Smooth muscle cell (in vitro differentiated cells): ENCODE measurements at regions not wholly inside any gene's neighbourhood (a gene's known extent, or its start where the extent isn't known, plus 50 kb on each side); places are given as distances from the start of the nearest gene placed in this dataset.

Experiments used
- DNase-seq: peaks from one replicate; lab custom pipeline; 2025; ENCODE audit not compliant: unreplicated experiment; lab: John Stamatoyannopoulos, UW
- H2AFZ ChIP-seq: fragments of 200-600 bp; sonication (generic); 2 replicates; pipeline ENCODE4 v1.6.0; 2016; ENCODE audit warnings: antibody characterized with exemption, low read depth, mild to moderate bottlenecking
- H3F3A ChIP-seq: fragments of 200-600 bp; sonication (generic); 2 replicates; pipeline ENCODE4 v1.6.0; 2017; ENCODE audit warnings: antibody characterized with exemption, low read depth
- H3K27ac ChIP-seq: fragments of 200-600 bp; sonication (generic); 2 replicates; pipeline ENCODE4 v1.5.1; 2016; ENCODE audit warnings: low read depth, mild to moderate bottlenecking
- H3K27me3 ChIP-seq: fragments of 200-600 bp; sonication (generic); 2 replicates; pipeline ENCODE4 v1.6.1; 2016; ENCODE audit warnings: low read depth, mild to moderate bottlenecking
- H3K36me3 ChIP-seq: fragments of 200-600 bp; sonication (generic); 2 replicates; pipeline ENCODE4 v1.5.1; 2016; ENCODE audit warnings: low read depth
- H3K4me1 ChIP-seq: fragments of 200-600 bp; sonication (generic); 2 replicates; pipeline ENCODE4 v1.5.1; 2016; ENCODE audit warnings: low read depth
- H3K4me2 ChIP-seq: fragments of 200-600 bp; sonication (generic); 2 replicates; pipeline ENCODE4 v1.6.0; 2016; ENCODE audit warnings: mild to moderate bottlenecking
- H3K4me3 ChIP-seq: fragments of 200-600 bp; sonication (generic); 2 replicates; pipeline ENCODE4 v1.5.1; 2016; ENCODE audit warnings: mild to moderate bottlenecking
- H3K79me2 ChIP-seq: fragments of 200-600 bp; sonication (generic); 2 replicates; pipeline ENCODE4 v1.6.0; 2016; ENCODE audit warnings: low read depth, mild to moderate bottlenecking
- H3K9ac ChIP-seq: fragments of 200-600 bp; sonication (generic); 2 replicates; pipeline ENCODE4 v1.6.0; 2016; ENCODE audit warnings: low read depth
- H3K9me3 ChIP-seq: fragments of 200-600 bp; sonication (generic); replicated peaks from 2 replicates; pipeline ENCODE4 v1.5.1; 2016; ENCODE audit warnings: low read depth
- H4K20me1 ChIP-seq: fragments of 200-600 bp; sonication (generic); 2 replicates; pipeline ENCODE4 v1.6.0; 2016; ENCODE audit warnings: low read depth
- CTCF ChIP-seq: fragments of 200-600 bp; sonication (generic); IDR thresholded peaks from 2 replicates; pipeline ENCODE4 v1.5.1; 2017; ENCODE audit warnings: borderline replicate concordance, mild to moderate bottlenecking, antibody characterized with exemption; ENCODE audit not compliant: insufficient read depth, poor library complexity, severe bottlenecking
- WGBS: methylation state at CpG from one replicate; pipeline ENCODE4 v1.1.7; 2016; ENCODE audit warnings: low lambda C conversion rate; 5-methylcytosine and 5-hydroxymethylcytosine counted together

GRCh38 chr10:100615241-100615640 lies 79.5 kb downstream of the HIF1AN start:
- no peak for TF ChIP-seq CTCF
- Histone ChIP-seq H3K27me3 (peaks cover 51% of the 10 kb centered on the region), H3K9me3 (no peaks in the 10 kb centered on the region), H2AFZ (no peak overlapping the region), H3K79me2 (no peaks in the 10 kb centered on the region), H3F3A (no peaks in the 10 kb centered on the region), H3K4me3 (no peak overlapping the region), H3K9ac (no peak overlapping the region), H3K4me2 (no peak overlapping the region), H4K20me1 (no peaks in the 10 kb centered on the region), H3K36me3 (no peaks in the 10 kb centered on the region), H3K4me1 (no peaks in the 10 kb centered on the region), H3K27ac (no peak overlapping the region)
- 95% methylated on average over 10 of the region's 10 CpGs for WGBS
- DNase-seq, result no peak

GRCh38 chr10:100615908-100616307 lies 80.2 kb downstream of the HIF1AN start:
- WGBS, result 80% methylated on average over 5 of the region's 5 CpGs
- Histone ChIP-seq H3F3A (no peaks in the 10 kb centered on the region), H3K4me3 (no peak overlapping the region), H2AFZ (no peak overlapping the region), H3K27me3 (peaks cover 55% of the 10 kb centered on the region), H4K20me1 (no peaks in the 10 kb centered on the region), H3K27ac (no peak overlapping the region), H3K9ac (no peak overlapping the region), H3K4me1 (no peaks in the 10 kb centered on the region), H3K36me3 (no peaks in the 10 kb centered on the region), H3K4me2 (no peak overlapping the region), H3K9me3 (no peaks in the 10 kb centered on the region), H3K79me2 (no peaks in the 10 kb centered on the region)
- DNase-seq, result no peak
- TF ChIP-seq CTCF, result no peak

GRCh38 chr10:100618091-100618615 lies 82.4 kb downstream of the HIF1AN start:
- H3F3A ChIP-seq, result no peaks in the 10 kb centered on the region

More at GRCh38 chr10:100618091-100618615, 82.4 kb downstream of the HIF1AN start:
- Histone ChIP-seq H3K9ac (no peak overlapping the region), H3K79me2 (no peaks in the 10 kb centered on the region), H3K4me3 (no peak overlapping the region), H3K4me1 (no peaks in the 10 kb centered on the region), H3K9me3 (no peaks in the 10 kb centered on the region), H4K20me1 (no peaks in the 10 kb centered on the region), H3K36me3 (no peaks in the 10 kb centered on the region), H3K4me2 (no peak overlapping the region), H2AFZ (no peak overlapping the region), H3K27me3 (peaks cover 60% of the 10 kb centered on the region), H3K27ac (no peak overlapping the region)
- no peak for DNase-seq
- WGBS, result 92% methylated on average over 11 of the region's 11 CpGs
- TF ChIP-seq CTCF, result no peak
